Vagina (tissue), 2 donors: ENCODE measurements at regions not wholly inside any gene's neighbourhood (a gene's known extent, or its start where the extent isn't known, plus 50 kb on each side); places are given as distances from the start of the nearest gene placed in this dataset.

Experiments
- DNase-seq, 2 donors: peaks; one replicate each; pipeline ENCODE4 v3.0.0-alpha.2; 2017; ENCODE audit errors: extremely low spot score in 2 of 2
- H3K27ac ChIP-seq: fragments of 200-600 bp; sonication (generic); one replicate; pipeline ENCODE4 v1.5.1; 2019
- H3K27me3 ChIP-seq: fragments of 200-600 bp; sonication (generic); one replicate; pipeline ENCODE4 v1.5.1; 2019
- H3K36me3 ChIP-seq, 2 donors: fragments of 200-600 bp; sonication (generic); one replicate each; pipeline ENCODE4 v1.5.1; 2017 to 2019
- H3K4me1 ChIP-seq: fragments of 200-600 bp; sonication (generic); one replicate; pipeline ENCODE4 v1.5.1; 2019
- H3K4me3 ChIP-seq, 2 donors: fragments of 200-600 bp; sonication (generic); 1 replicate in 1 of 2; 2 replicates in 1 of 2; pipeline ENCODE4 v1.5.1; 2016 to 2019
- H3K9me3 ChIP-seq: fragments of 200-600 bp; sonication (generic); one replicate; pipeline ENCODE4 v1.5.1; 2019
- CTCF ChIP-seq, 3 experiments: fragments of 450-650 bp in 2 of 3; fragments of 200-600 bp in 1 of 3; sonication (generic) in 1 of 3; IDR thresholded peaks; one replicate each; pipeline ENCODE4 v1.5.1; 2017 to 2019; ENCODE audit warnings: antibody characterized with exemption in 3 of 3, mild to moderate bottlenecking in 2 of 3, moderate library complexity in 2 of 3
- POLR2A ChIP-seq, 2 donors: fragments of 450-650 bp; IDR thresholded peaks; one replicate each; pipeline ENCODE4 v1.6.1; 2017; ENCODE audit warnings: antibody characterized with exemption in 2 of 2, mild to moderate bottlenecking in 2 of 2, moderate library complexity in 2 of 2
- POLR2AphosphoS5 ChIP-seq, 2 donors: sonication (generic); formaldehyde crosslinking; IDR thresholded peaks; one replicate each; pipeline ENCODE4 v1.9.0; 2017; ENCODE audit warnings: antibody characterized with exemption in 2 of 2, mild to moderate bottlenecking in 2 of 2, low read depth in 1 of 2; ENCODE audit not compliant: insufficient read depth in 1 of 2
- intact Hi-C: fragments of 100-400 bp; cut with DNase I; formaldehyde crosslinking; loops from one replicate; pipeline ENCODE4 v1.15.1; 2023

DNA sequence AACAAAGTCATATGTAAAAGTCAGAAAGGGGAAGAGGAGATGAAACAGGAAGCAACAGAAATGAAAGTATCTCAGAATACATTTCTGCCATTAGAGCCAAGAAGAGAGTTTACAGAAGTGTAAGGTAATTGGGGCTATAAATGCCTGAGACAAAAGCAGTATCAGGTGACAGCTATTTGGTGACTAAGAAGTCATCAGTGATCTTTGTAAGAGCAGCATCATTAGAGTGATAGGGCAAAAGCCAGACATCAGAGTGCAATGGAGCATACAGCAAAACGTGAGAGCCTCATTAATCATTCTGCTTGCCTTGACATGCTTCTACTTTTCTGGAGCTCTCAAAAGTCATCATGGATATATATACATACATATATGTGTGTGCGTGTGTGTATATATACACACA, 804.7 kb upstream of the PIK3C3 start:
- no peak for DNase-seq
- Histone ChIP-seq H3K36me3 (no peaks in the 10 kb centered on the region), H3K9me3 (no peaks in the 10 kb centered on the region), H3K4me3 (no peak overlapping the region), H3K27ac (no peak overlapping the region), H3K4me1 (no peaks in the 10 kb centered on the region), H3K27me3 (no peaks in the 10 kb centered on the region)
- TF ChIP-seq POLR2A (IDR thresholded peaks at IDR 0.05): no peak
- TF ChIP-seq POLR2AphosphoS5 (IDR thresholded peaks at IDR 0.05; ENCODE audit: insufficient read depth in 1 of 2, low read depth in 1 of 2): no peak
- TF ChIP-seq CTCF (IDR thresholded peaks at IDR 0.05): no peak
- intact Hi-C loops: no loop called here

- no peak for DNase-seq
- intact Hi-C loops: no loop called here
- Histone ChIP-seq H3K9me3 (no peaks in the 10 kb centered on the region), H3K4me1 (no peaks in the 10 kb centered on the region), H3K27ac (no peak overlapping the region), H3K36me3 (no peaks in the 10 kb centered on the region), H3K4me3 (no peak overlapping the region), H3K27me3 (no peaks in the 10 kb centered on the region)
- TF ChIP-seq POLR2A (IDR thresholded peaks at IDR 0.05) (no peak), POLR2AphosphoS5 (IDR thresholded peaks at IDR 0.05; ENCODE audit: insufficient read depth in 1 of 2, low read depth in 1 of 2) (no peak), CTCF (IDR thresholded peaks at IDR 0.05) (no peak)
Measured at GRCh38 chr18:41146301-41146700, 808.7 kb upstream of the PIK3C3 start.

DNA sequence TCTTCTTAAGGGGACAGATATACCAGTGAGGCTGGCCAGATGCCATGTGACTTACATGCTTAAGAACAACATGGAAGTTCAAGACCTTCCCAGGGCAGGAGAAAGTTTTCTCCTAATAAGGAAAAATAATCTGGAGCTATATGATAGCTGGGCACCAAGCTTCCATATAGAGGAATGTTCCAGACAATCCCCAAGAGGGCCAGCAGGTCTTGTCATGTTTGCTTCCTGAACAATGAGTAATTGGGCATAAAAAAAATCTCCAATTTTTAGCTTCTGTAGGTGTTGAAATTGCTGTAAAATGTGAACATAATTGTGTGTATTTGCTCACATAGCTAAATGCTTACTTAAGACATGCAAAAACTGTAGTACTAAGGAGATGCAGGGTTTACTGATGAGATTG, 809.5 kb upstream of the PIK3C3 start:
- intact Hi-C loops: no loop called here
- no peaks in the 10 kb centered on the region for H3K4me1 ChIP-seq
- no peaks in the 10 kb centered on the region for H3K27me3 ChIP-seq
- H3K4me3 ChIP-seq: no peak overlapping the region
- no peak overlapping the region for H3K27ac ChIP-seq
- H3K9me3 ChIP-seq: no peaks in the 10 kb centered on the region
- H3K36me3 ChIP-seq: no peaks in the 10 kb centered on the region
- DNase-seq: no peak
- TF ChIP-seq POLR2A (IDR thresholded peaks at IDR 0.05) (no peak), CTCF (IDR thresholded peaks at IDR 0.05) (no peak), POLR2AphosphoS5 (IDR thresholded peaks at IDR 0.05; ENCODE audit: insufficient read depth in 1 of 2, low read depth in 1 of 2) (no peak)

DNA sequence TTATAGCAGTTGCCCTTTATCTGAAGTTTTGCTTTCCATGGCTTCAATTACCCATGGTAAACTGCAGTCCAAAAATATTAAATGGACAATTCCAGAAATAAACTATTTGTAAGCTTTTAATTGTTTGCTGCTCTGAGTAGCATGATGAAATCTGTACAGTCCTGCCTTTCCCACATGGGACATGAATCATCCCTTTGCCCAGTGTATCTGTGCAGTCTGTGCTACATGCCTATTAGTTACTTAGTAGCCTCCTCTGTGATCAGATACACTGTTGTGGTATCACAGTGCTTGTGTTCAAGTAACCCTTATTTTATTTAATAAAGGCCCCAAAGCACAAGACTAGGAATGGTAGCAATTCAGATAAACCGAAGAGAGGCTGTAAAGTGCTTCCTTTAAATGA, 810.6 kb upstream of the PIK3C3 start:
- no peaks in the 10 kb centered on the region for H3K36me3 ChIP-seq
- H3K27me3 ChIP-seq: no peaks in the 10 kb centered on the region
- TF ChIP-seq POLR2AphosphoS5 (IDR thresholded peaks at IDR 0.05; ENCODE audit: insufficient read depth in 1 of 2, low read depth in 1 of 2): no peak
- TF ChIP-seq CTCF (IDR thresholded peaks at IDR 0.05): no peak
- TF ChIP-seq POLR2A (IDR thresholded peaks at IDR 0.05): no peak
- DNase-seq: no peak
- no peaks in the 10 kb centered on the region for H3K4me1 ChIP-seq
- H3K27ac ChIP-seq: no peak overlapping the region
- intact Hi-C loops: no loop called here
- no peaks in the 10 kb centered on the region for H3K9me3 ChIP-seq
- no peak overlapping the region for H3K4me3 ChIP-seq

GRCh38 chr18:41140506-41140905, 814.5 kb upstream of the PIK3C3 start:
- no peaks in the 10 kb centered on the region for H3K4me1 ChIP-seq
- H3K9me3 ChIP-seq: no peaks in the 10 kb centered on the region
- no peak overlapping the region for H3K27ac ChIP-seq
- H3K4me3 ChIP-seq: no peak overlapping the region
- TF ChIP-seq POLR2A (IDR thresholded peaks at IDR 0.05) (no peak), CTCF (IDR thresholded peaks at IDR 0.05) (no peak), POLR2AphosphoS5 (IDR thresholded peaks at IDR 0.05; ENCODE audit: insufficient read depth in 1 of 2, low read depth in 1 of 2) (no peak)
- DNase-seq: no peak
- H3K27me3 ChIP-seq: no peaks in the 10 kb centered on the region
- intact Hi-C loops: no loop called here
- H3K36me3 ChIP-seq: no peaks in the 10 kb centered on the region
